Fibroblast of lung (primary cell): ENCODE measurements at regions not wholly inside any gene's neighbourhood (a gene's known extent, or its start where the extent isn't known, plus 50 kb on each side); places are given as distances from the start of the nearest gene placed in this dataset.
A peak's percentile ranks its signal among the peaks of the same experiment; 100 is the strongest.

ENCODE experiments used
- DNase-seq, 2 donors: peaks; one replicate each; pipeline versions ENCODE4 v3.0.0 to v3.0.0-alpha.2; 2010; ENCODE audit warnings: low read depth in 2 of 2
- H2AFZ ChIP-seq: 2 replicates; pipeline ENCODE4 v1.5.1; 2012; ENCODE audit warnings: low read length, control low read depth, inconsistent platforms
- H3K27ac ChIP-seq: 2 replicates; pipeline ENCODE4 v1.5.1; 2011; ENCODE audit warnings: low read length, control low read depth; ENCODE audit not compliant: insufficient read depth
- H3K27me3 ChIP-seq: 2 replicates; pipeline ENCODE4 v1.5.1; 2011; ENCODE audit warnings: mild to moderate bottlenecking, low read length; ENCODE audit not compliant: control insufficient read depth, insufficient read depth
- H3K36me3 ChIP-seq: 2 replicates; pipeline ENCODE4 v1.5.1; 2011; ENCODE audit warnings: low read length; ENCODE audit not compliant: control insufficient read depth, insufficient read depth
- H3K4me1 ChIP-seq: 2 replicates; pipeline ENCODE4 v1.5.1; 2011; ENCODE audit warnings: low read length; ENCODE audit not compliant: control insufficient read depth, insufficient read depth; ENCODE audit errors: extremely low read depth
- H3K4me2 ChIP-seq: 2 replicates; pipeline ENCODE4 v1.5.1; 2011; ENCODE audit warnings: low read length, control low read depth; ENCODE audit not compliant: insufficient read depth; ENCODE audit errors: extremely low read depth
- H3K4me3 ChIP-seq, 4 experiments: fragments of 200-600 bp in 1 of 4; sonication (generic) in 1 of 4; replicated peaks in 1 of 4; 2 replicates each; pipeline ENCODE4 v1.5.1; 2011 to 2016; ENCODE audit warnings: low read length in 4 of 4, low read depth in 3 of 4, mild to moderate bottlenecking in 3 of 4, control low read depth in 2 of 4, inconsistent platforms in 1 of 4, mixed read lengths in 1 of 4; ENCODE audit not compliant: insufficient read depth in 1 of 4; ENCODE audit errors: control extremely low read depth in 1 of 4
- H3K79me2 ChIP-seq: 2 replicates; pipeline ENCODE4 v1.5.1; 2012; ENCODE audit warnings: mild to moderate bottlenecking, low read length, inconsistent platforms; ENCODE audit not compliant: control insufficient read depth, insufficient read depth
- H3K9ac ChIP-seq: 2 replicates; pipeline ENCODE4 v1.5.1; 2011; ENCODE audit warnings: mild to moderate bottlenecking, low read length, control low read depth; ENCODE audit not compliant: insufficient read depth
- H3K9me3 ChIP-seq: 2 replicates; pipeline ENCODE4 v1.5.1; 2012; ENCODE audit warnings: low read depth, low read length; ENCODE audit not compliant: control insufficient read depth, insufficient read depth
- H4K20me1 ChIP-seq: 2 replicates; pipeline ENCODE4 v1.5.1; 2011; ENCODE audit warnings: low read length; ENCODE audit not compliant: control insufficient read depth, insufficient read depth; ENCODE audit errors: extremely low read depth
- CTCF ChIP-seq, 2 donors: IDR thresholded peaks in 1 of 2; conservative IDR thresholded peaks in 1 of 2; 1 replicate in 1 of 2; 2 replicates in 1 of 2; pipeline ENCODE4 v1.5.1; 2011 to 2012; ENCODE audit warnings: low read length in 2 of 2, control low read depth in 1 of 2, inconsistent platforms in 1 of 2, low read depth in 1 of 2, mild to moderate bottlenecking in 1 of 2
- EZH2 ChIP-seq: IDR thresholded peaks from 2 replicates; pipeline ENCODE4 v1.5.1; 2012; ENCODE audit warnings: low read length, control low read depth, mild to moderate bottlenecking; ENCODE audit errors: missing control alignments

GRCh38 chr20:40494248-40494647, 194.8 kb downstream of the MAFB start:
- Histone ChIP-seq H3K27me3 (no peaks in the 10 kb centered on the region), H3K4me3 (no peak overlapping the region), H3K36me3 (no peaks in the 10 kb centered on the region), H3K27ac (no peak overlapping the region), H3K4me2 (no peak overlapping the region), H3K9ac (no peak overlapping the region), H3K79me2 (no peaks in the 10 kb centered on the region), H3K9me3 (no peaks in the 10 kb centered on the region), H3K4me1 (no peaks in the 10 kb centered on the region), H4K20me1 (no peaks in the 10 kb centered on the region), H2AFZ (no peak overlapping the region)
- no peak for TF ChIP-seq CTCF (conservative IDR thresholded peaks at IDR 0.05 in 1 of 2, IDR thresholded peaks at IDR 0.05 in 1 of 2; ENCODE audit: low read depth in 1 of 2, low read length in 2 of 2)
- TF ChIP-seq EZH2: no peak
- DNase-seq: no peak

- no peak overlapping the region for H3K9ac ChIP-seq
- no peaks in the 10 kb centered on the region for H3K9me3 ChIP-seq
- no peak overlapping the region for H3K4me3 ChIP-seq
- TF ChIP-seq CTCF (conservative IDR thresholded peaks at IDR 0.05 in 1 of 2, IDR thresholded peaks at IDR 0.05 in 1 of 2; ENCODE audit: low read depth in 1 of 2, low read length in 2 of 2) (no peak), EZH2 (no peak)
- DNase-seq: peak in 1 of 2 donors; percentile 20
- no peaks in the 10 kb centered on the region for H4K20me1 ChIP-seq
- no peak overlapping the region for H3K4me2 ChIP-seq
- H2AFZ ChIP-seq: no peak overlapping the region
- no peaks in the 10 kb centered on the region for H3K4me1 ChIP-seq
- H3K36me3 ChIP-seq: no peaks in the 10 kb centered on the region
- no peaks in the 10 kb centered on the region for H3K79me2 ChIP-seq
- no peak overlapping the region for H3K27ac ChIP-seq
- H3K27me3 ChIP-seq: no peaks in the 10 kb centered on the region
These were observed 195.5 kb downstream of the MAFB start for GRCh38 chr20:40493549-40493948.

GRCh38 chr20:40493071-40493470, 196.0 kb downstream of the MAFB start:
- H3K27me3 ChIP-seq: no peaks in the 10 kb centered on the region
- H2AFZ ChIP-seq: no peak overlapping the region
- H3K4me2 ChIP-seq: no peak overlapping the region
- H3K4me3 ChIP-seq: no peak overlapping the region
- no peak overlapping the region for H3K27ac ChIP-seq
- no peak overlapping the region for H3K9ac ChIP-seq
- H3K9me3 ChIP-seq: no peaks in the 10 kb centered on the region
- DNase-seq: peak; percentile 32 to 91
- TF ChIP-seq EZH2: no peak
- TF ChIP-seq CTCF (conservative IDR thresholded peaks at IDR 0.05 in 1 of 2, IDR thresholded peaks at IDR 0.05 in 1 of 2; ENCODE audit: low read depth in 1 of 2, low read length in 2 of 2): no peak
- no peaks in the 10 kb centered on the region for H3K79me2 ChIP-seq
- no peaks in the 10 kb centered on the region for H4K20me1 ChIP-seq
- H3K4me1 ChIP-seq: no peaks in the 10 kb centered on the region
- no peaks in the 10 kb centered on the region for H3K36me3 ChIP-seq
